ENCODE measurements at regions not wholly inside any gene's neighbourhood (a gene's known extent, or its start where the extent isn't known, plus 50 kb on each side); places are given as distances from the start of the nearest gene placed in this dataset.

GRCh38 chr16:52283018-52283417, 263.9 kb downstream of the TOX3 start:
- 40% methylated on average over 1 of the region's 2 CpGs; no CpG with 5 or more reads in 1 of the 2 experiments for WGBS, 2 experiments (ENCODE audit: extremely low coverage in 2 of 2, insufficient read length in 1 of 2)
- H3K18ac ChIP-seq (ENCODE audit: low read depth, low read length) = no peak overlapping the region
- no peaks in the 10 kb centered on the region for H3K4me1 ChIP-seq (ENCODE audit: control insufficient read depth, insufficient read depth, low read length)
- no peak overlapping the region for H2BK5ac ChIP-seq (ENCODE audit: low read depth, low read length, poor library complexity, severe bottlenecking)
- no peak for TF ChIP-seq CEBPB (IDR thresholded peaks at IDR 0.05; ENCODE audit: low read depth, low read length)
- no peak for TF ChIP-seq CHD1 (IDR thresholded peaks at IDR 0.05; ENCODE audit: low read depth, low read length)
- no peak for TF ChIP-seq USF2 (IDR thresholded peaks at IDR 0.05; ENCODE audit: low read depth, low read length)
- TF ChIP-seq MAZ (IDR thresholded peaks at IDR 0.05; ENCODE audit: borderline replicate concordance, low read depth, low read length) = no peak
- no peak for TF ChIP-seq MXI1 (IDR thresholded peaks at IDR 0.05; ENCODE audit: borderline replicate concordance, low read depth, low read length)
- no peak for TF ChIP-seq CTCF (conservative IDR thresholded peaks at IDR 0.05; ENCODE audit: low read depth, low read length)
- no peak for TF ChIP-seq FOS (IDR thresholded peaks at IDR 0.05; ENCODE audit: low read depth, low read length)
- no peak for TF ChIP-seq RCOR1 (IDR thresholded peaks at IDR 0.05; ENCODE audit: insufficient replicate concordance, low read length)
- TF ChIP-seq BHLHE40 (IDR thresholded peaks at IDR 0.05; ENCODE audit: low read depth, low read length) = no peak
- no peak overlapping the region for H4K91ac ChIP-seq (ENCODE audit: insufficient read depth, low read depth, low read length)
- POLR2A ChIA-PET (ENCODE audit: unreplicated experiment) = no interaction called here
- dilution Hi-C loops (cut with HindIII; ENCODE audit: low sequenced_read_pairs, unreplicated experiment) = no loop called here
- no peak overlapping the region for H3K27ac ChIP-seq (ENCODE audit: insufficient read depth, low read length)
- in situ Hi-C loops (cut with MboI; ENCODE audit: low sequenced_read_pairs) = no loop called here
- H2AK5ac ChIP-seq (ENCODE audit: low read depth, low read length) = no peak overlapping the region
- no peak overlapping the region for H2BK120ac ChIP-seq (ENCODE audit: low read depth, low read length)
- H4K8ac ChIP-seq (ENCODE audit: low read depth in 2 of 2, low read length in 2 of 2) = no peak overlapping the region
- BruUV-seq (replicated peaks) = no TSS peak
- H3K9me1 ChIP-seq (ENCODE audit: insufficient read depth, low read length) = no peaks in the 10 kb centered on the region
- ATAC-seq (ENCODE audit: low read depth) (no peak), DNase-seq (peak; percentile 29)
- no peak overlapping the region for H3K4ac ChIP-seq (ENCODE audit: low read depth, low read length)
- CTCF ChIA-PET = no interaction called here
- H4K5ac ChIP-seq (ENCODE audit: low read depth, low read length) = no peak overlapping the region
- H2BK20ac ChIP-seq (ENCODE audit: low read depth, low read length) = no peak overlapping the region
- H2BK15ac ChIP-seq (ENCODE audit: low read depth, low read length) = no peak overlapping the region
- no peak overlapping the region for H3K4me2 ChIP-seq (ENCODE audit: low read depth, low read length)
- no peaks in the 10 kb centered on the region for H3K36me3 ChIP-seq (ENCODE audit: control insufficient read depth, insufficient read depth, low read length)
- no peaks in the 10 kb centered on the region for H4K20me1 ChIP-seq (ENCODE audit: insufficient read depth, low read length)
- H3K9me3 ChIP-seq (ENCODE audit: control insufficient read depth, insufficient read depth, low read length) = peaks cover 5% of the 10 kb centered on the region; the same call in 1 of the 2 replicates
- no peak overlapping the region for H2AFZ ChIP-seq (replicated peaks; ENCODE audit: low read length, poor library complexity)
- intact Hi-C loops (cut with micrococcal nuclease) = no loop called here
- no peak overlapping the region for H3K4me3 ChIP-seq (ENCODE audit: insufficient read depth, low read depth, low read length)
- no peak overlapping the region for H2AK9ac ChIP-seq (replicated peaks; ENCODE audit: low read depth, low read length, poor library complexity)
- no peak overlapping the region for H3K14ac ChIP-seq (replicated peaks; ENCODE audit: low read depth, low read length)
- no peak overlapping the region for H3K23ac ChIP-seq (ENCODE audit: low read depth, low read length)
- H3K27me3 ChIP-seq (ENCODE audit: control insufficient read depth, insufficient read depth, low read length) = no peaks in the 10 kb centered on the region
- no peaks in the 10 kb centered on the region for H3K79me1 ChIP-seq (ENCODE audit: low read depth in 1 of 2, low read length in 2 of 2)
- no peak overlapping the region for H3K9ac ChIP-seq (ENCODE audit: low read depth, low read length)
- H3K56ac ChIP-seq (ENCODE audit: extremely low read depth, insufficient read depth, low read length) = no peak overlapping the region

All from IMR-90 (cell line).